Immature natural killer cell (primary cell): ENCODE measurements at regions not wholly inside any gene's neighbourhood (a gene's known extent, or its start where the extent isn't known, plus 50 kb on each side); places are given as distances from the start of the nearest gene placed in this dataset.
"Not testable (repeated sequence)": the region's sequence is repeated elsewhere in the genome, so short reads cannot be mapped to it uniquely, and the experiment has no call there.

Source experiments
- DNase-seq, 3 donors: peaks; one replicate each; pipeline ENCODE4 v3.0.0; 2022; ENCODE audit warnings: mixed read lengths in 1 of 3
- H3K27ac Mint-ChIP-seq, 6 donors: one replicate each; pipeline ENCODE4 v1.8.0; 2020; ENCODE audit warnings: mixed read lengths in 6 of 6, mild to moderate bottlenecking in 5 of 6, inconsistent platforms in 4 of 6, moderate library complexity in 3 of 6
- H3K27me3 Mint-ChIP-seq, 3 donors: one replicate each; pipeline ENCODE4 v1.8.0; 2020 to 2021; ENCODE audit warnings: low read depth in 3 of 3, mild to moderate bottlenecking in 3 of 3, mixed read lengths in 3 of 3, moderate library complexity in 3 of 3, inconsistent platforms in 1 of 3
- H3K36me3 Mint-ChIP-seq, 3 donors: one replicate each; pipeline ENCODE4 v1.8.0; 2020; ENCODE audit warnings: mixed read lengths in 3 of 3, inconsistent platforms in 2 of 3, mild to moderate bottlenecking in 2 of 3
- H3K4me1 Mint-ChIP-seq, 2 donors: one replicate each; pipeline ENCODE4 v1.8.0; 2020; ENCODE audit warnings: inconsistent platforms in 2 of 2, mild to moderate bottlenecking in 2 of 2, mixed read lengths in 2 of 2, moderate library complexity in 1 of 2
- H3K4me3 Mint-ChIP-seq, 5 donors: one replicate each; pipeline ENCODE4 v1.8.0; 2020; ENCODE audit warnings: mild to moderate bottlenecking in 5 of 5, mixed read lengths in 5 of 5, inconsistent platforms in 3 of 5, moderate library complexity in 3 of 5
- H3K9me3 Mint-ChIP-seq, 6 donors: one replicate each; pipeline ENCODE4 v1.8.0; 2020; ENCODE audit warnings: mild to moderate bottlenecking in 6 of 6, mixed read lengths in 6 of 6, inconsistent platforms in 4 of 6, moderate library complexity in 3 of 6

- H3K4me3 Mint-ChIP-seq = no peak overlapping the region
- no peak for DNase-seq
- no peaks in the 10 kb centered on the region for H3K4me1 Mint-ChIP-seq
- no peak overlapping the region for H3K27ac Mint-ChIP-seq
- H3K9me3 Mint-ChIP-seq = peaks cover 0 to 3% (median 0%) of the 10 kb centered on the region in 6 donors
- H3K36me3 Mint-ChIP-seq = no peaks in the 10 kb centered on the region
- H3K27me3 Mint-ChIP-seq = peaks cover 4 to 8% (median 6%) of the 10 kb centered on the region in 3 donors
These were observed 59.9 kb downstream of the MINAR1 start for GRCh38 chr15:79492065-79492464.

- peaks cover 4 to 7% (median 4%) of the 10 kb centered on the region in 3 donors for H3K27me3 Mint-ChIP-seq
- no peak overlapping the region for H3K27ac Mint-ChIP-seq
- H3K4me1 Mint-ChIP-seq = no peaks in the 10 kb centered on the region
- no peaks in the 10 kb centered on the region for H3K36me3 Mint-ChIP-seq
- DNase-seq = no peak
- H3K9me3 Mint-ChIP-seq = peaks cover 0 to 3% (median 0%) of the 10 kb centered on the region in 6 donors
- no peak overlapping the region for H3K4me3 Mint-ChIP-seq
These were observed 62.3 kb downstream of the MINAR1 start for GRCh38 chr15:79494384-79494909.

DNA sequence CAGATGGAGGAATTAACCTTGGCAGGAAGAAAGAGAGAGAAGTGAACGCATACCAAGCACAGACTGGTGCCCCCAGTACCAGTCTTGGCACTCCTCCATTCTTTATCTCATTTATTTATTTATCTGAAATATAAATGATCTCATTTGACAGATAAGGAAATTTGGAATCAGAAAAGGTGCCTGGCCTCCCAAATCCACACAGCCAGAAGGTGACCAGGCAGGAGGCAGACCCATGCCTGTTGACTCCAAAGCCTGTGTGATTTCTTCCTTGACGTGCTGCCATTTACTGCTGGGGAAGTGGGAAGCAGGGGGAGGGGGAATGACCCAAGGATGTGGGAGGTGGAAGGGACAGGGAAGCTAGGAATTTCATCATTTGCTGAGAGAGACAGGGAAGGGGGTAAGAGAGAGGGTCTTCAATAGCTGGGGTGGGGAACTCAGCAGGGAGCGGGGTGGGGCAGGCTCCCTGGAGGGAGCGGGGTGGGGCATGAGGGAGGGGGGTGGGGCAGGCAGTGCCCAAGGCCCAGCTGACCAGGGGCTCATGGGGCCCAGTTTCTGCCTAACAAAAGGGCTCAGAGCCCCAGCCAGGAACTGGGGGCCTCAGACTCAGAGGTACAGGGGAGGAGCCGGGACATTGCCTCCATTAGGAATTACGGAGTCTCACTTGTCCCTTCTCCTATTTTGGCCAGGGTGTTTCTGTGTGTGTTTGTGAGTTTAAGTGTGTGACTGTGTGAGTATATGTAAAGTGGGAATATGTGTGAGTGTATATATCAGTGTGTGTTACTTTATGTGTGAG lies 63.0 kb downstream of the MINAR1 start:
- DNase-seq = no peak
- Mint-ChIP-seq H3K9me3 (peaks cover 0 to 3% (median 0%) of the 10 kb centered on the region in 6 donors), H3K27me3 (peaks cover 4 to 7% (median 4%) of the 10 kb centered on the region in 3 donors), H3K27ac (no peak overlapping the region), H3K36me3 (no peaks in the 10 kb centered on the region), H3K4me3 (no peak overlapping the region), H3K4me1 (no peaks in the 10 kb centered on the region)

DNA sequence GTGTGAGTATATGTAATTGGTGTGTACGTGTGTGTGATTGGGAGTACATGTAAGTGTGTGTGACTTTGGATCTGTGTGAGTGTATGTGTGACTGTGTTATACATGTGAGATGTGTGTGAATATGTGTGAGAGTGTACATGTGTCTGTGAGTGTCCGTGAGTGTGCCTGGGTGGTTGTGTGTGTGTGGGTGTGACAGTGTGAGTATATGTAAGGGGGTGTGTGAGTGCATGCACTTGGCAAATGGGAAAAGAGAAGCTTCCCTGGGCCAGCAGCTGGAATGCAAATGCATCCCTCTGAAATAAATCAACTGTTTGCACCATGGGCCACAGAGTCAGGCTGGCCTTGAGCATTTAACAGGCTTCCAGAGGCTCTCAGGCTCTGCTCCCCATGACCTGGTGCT lies 63.6 kb downstream of the MINAR1 start:
- Mint-ChIP-seq H3K4me1 (no peaks in the 10 kb centered on the region), H3K36me3 (no peaks in the 10 kb centered on the region), H3K27me3 (peaks cover 2 to 7% (median 4%) of the 10 kb centered on the region in 3 donors), H3K9me3 (peaks cover 0 to 3% (median 0%) of the 10 kb centered on the region in 6 donors), H3K27ac (no peak overlapping the region), H3K4me3 (no peak overlapping the region)
- DNase-seq = no peak

DNA sequence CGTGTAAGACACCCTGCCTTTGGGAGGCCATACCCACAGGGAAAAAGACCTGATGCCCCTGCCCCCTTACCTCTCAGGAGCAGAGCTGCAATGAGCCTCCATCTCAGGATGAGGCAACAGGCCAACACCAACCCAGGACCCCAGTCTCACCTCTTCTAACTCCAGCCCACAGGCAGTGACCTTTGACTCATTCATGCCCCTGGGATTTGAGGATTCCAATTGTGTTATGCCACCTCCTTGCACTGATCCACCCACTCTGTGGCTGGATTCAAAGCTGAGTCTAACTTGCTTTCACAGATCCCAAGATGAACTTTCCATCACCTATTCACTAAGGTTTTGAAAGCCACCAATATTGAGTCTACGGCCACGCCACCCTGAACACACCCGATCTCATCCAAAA lies 64.7 kb downstream of the MINAR1 start:
- H3K4me1 Mint-ChIP-seq = no peaks in the 10 kb centered on the region

DNA sequence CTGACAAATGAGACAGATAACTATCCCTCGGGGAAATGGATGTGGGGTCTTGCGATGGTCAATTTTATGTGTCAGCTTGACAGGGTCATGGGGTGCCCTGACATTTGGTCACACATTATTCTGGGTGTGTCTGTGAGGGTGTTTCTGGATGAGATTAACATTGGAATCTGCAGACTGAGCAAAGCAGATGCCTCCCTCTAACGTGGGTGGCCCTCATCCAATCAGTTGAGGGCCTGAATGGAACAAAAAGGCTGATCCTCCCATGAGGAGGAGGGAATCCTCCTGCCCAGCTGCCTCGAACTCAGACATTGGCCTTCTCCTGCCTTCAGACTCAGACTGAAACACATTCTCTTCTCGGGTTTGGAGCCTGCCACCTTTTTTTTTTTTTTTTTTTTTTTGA lies 69.0 kb downstream of the MINAR1 start:
- Mint-ChIP-seq H3K4me1 (no peaks in the 10 kb centered on the region), H3K27ac (no peak overlapping the region), H3K27me3 (peaks cover 0 to 4% (median 2%) of the 10 kb centered on the region in 3 donors), H3K36me3 (no peaks in the 10 kb centered on the region), H3K9me3 (no peaks in the 10 kb centered on the region), H3K4me3 (no peak overlapping the region)
- no peak for DNase-seq

More for the DNA sequence above, 64.7 kb downstream of the MINAR1 start:
- no peak overlapping the region for H3K27ac Mint-ChIP-seq
- H3K9me3 Mint-ChIP-seq = peaks cover 0 to 3% (median 0%) of the 10 kb centered on the region in 6 donors
- no peak overlapping the region for H3K4me3 Mint-ChIP-seq
- no peak for DNase-seq
- H3K36me3 Mint-ChIP-seq = no peaks in the 10 kb centered on the region
- H3K27me3 Mint-ChIP-seq = peaks cover 2 to 7% (median 4%) of the 10 kb centered on the region in 3 donors

GRCh38 chr15:79505956-79506355 lies 73.8 kb downstream of the MINAR1 start:
- no peak overlapping the region for H3K4me3 Mint-ChIP-seq
- no peak for DNase-seq
- no peak overlapping the region for H3K27ac Mint-ChIP-seq
- H3K36me3 Mint-ChIP-seq = no peaks in the 10 kb centered on the region
- no peaks in the 10 kb centered on the region for H3K4me1 Mint-ChIP-seq
- H3K27me3 Mint-ChIP-seq = peaks cover 0 to 1% (median 0%) of the 10 kb centered on the region in 3 donors
- H3K9me3 Mint-ChIP-seq = no peaks in the 10 kb centered on the region

- not testable (repeated sequence) for H3K4me3 Mint-ChIP-seq, H3K27ac Mint-ChIP-seq, H3K9me3 Mint-ChIP-seq, H3K27me3 Mint-ChIP-seq, H3K36me3 Mint-ChIP-seq, DNase-seq, H3K4me1 Mint-ChIP-seq
These were observed 80.7 kb downstream of the MINAR1 start for GRCh38 chr15:79512844-79513243.

GRCh38 chr15:79513417-79513816 lies 81.3 kb downstream of the MINAR1 start:
- Mint-ChIP-seq H3K36me3 (no peaks in the 10 kb centered on the region), H3K4me3 (no peak overlapping the region), H3K4me1 (no peaks in the 10 kb centered on the region), H3K27ac (no peak overlapping the region), H3K27me3 (peaks cover 0 to 7% (median 5%) of the 10 kb centered on the region in 3 donors), H3K9me3 (peaks cover 0 to 1% (median 0%) of the 10 kb centered on the region in 6 donors)
- no peak for DNase-seq

GRCh38 chr15:79513940-79514339 lies 81.8 kb downstream of the MINAR1 start:
- no peaks in the 10 kb centered on the region for H3K36me3 Mint-ChIP-seq
- no peaks in the 10 kb centered on the region for H3K4me1 Mint-ChIP-seq
- H3K9me3 Mint-ChIP-seq = peaks cover 0 to 1% (median 0%) of the 10 kb centered on the region in 6 donors
- no peak for DNase-seq
- no peak overlapping the region for H3K27ac Mint-ChIP-seq
- H3K27me3 Mint-ChIP-seq = peaks cover 0 to 8% (median 7%) of the 10 kb centered on the region in 3 donors
- no peak overlapping the region for H3K4me3 Mint-ChIP-seq

- no peak overlapping the region for H3K27ac Mint-ChIP-seq
- H3K4me1 Mint-ChIP-seq = no peaks in the 10 kb centered on the region
- DNase-seq = no peak
- H3K9me3 Mint-ChIP-seq = peaks cover 0 to 1% (median 0%) of the 10 kb centered on the region in 6 donors
- H3K27me3 Mint-ChIP-seq = peaks cover 0 to 9% (median 7%) of the 10 kb centered on the region in 3 donors
- H3K36me3 Mint-ChIP-seq = no peaks in the 10 kb centered on the region
- no peak overlapping the region for H3K4me3 Mint-ChIP-seq
These were observed 83.3 kb downstream of the MINAR1 start for GRCh38 chr15:79515300-79516027.

GRCh38 chr15:79516155-79516554 lies 84.0 kb downstream of the MINAR1 start:
- Mint-ChIP-seq H3K27me3 (peaks cover 0 to 9% (median 9%) of the 10 kb centered on the region in 3 donors), H3K36me3 (no peaks in the 10 kb centered on the region), H3K9me3 (peaks cover 0 to 1% (median 0%) of the 10 kb centered on the region in 6 donors), H3K27ac (no peak overlapping the region), H3K4me1 (no peaks in the 10 kb centered on the region), H3K4me3 (no peak overlapping the region)
- no peak for DNase-seq

DNA sequence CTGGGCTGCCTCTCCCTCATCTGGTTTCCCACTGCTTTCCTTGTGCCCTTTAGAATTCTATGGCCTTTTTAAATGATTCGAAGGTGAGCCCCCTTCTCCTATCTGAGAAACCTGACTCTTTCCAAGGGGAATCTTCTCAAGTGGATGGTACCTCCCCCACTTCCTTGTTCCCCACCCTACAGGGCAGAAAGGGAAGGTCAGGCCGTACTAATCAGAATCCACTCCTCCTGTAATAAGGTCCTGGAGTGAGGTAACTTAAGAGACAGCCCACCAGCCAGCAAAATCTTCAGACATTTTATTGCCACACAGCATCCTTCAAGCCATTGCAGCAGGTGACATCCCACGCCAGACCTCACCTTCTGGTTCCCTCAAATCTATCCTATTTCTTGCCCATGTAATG lies 84.5 kb downstream of the MINAR1 start:
- Mint-ChIP-seq H3K27me3 (peaks cover 0 to 9% (median 9%) of the 10 kb centered on the region in 3 donors), H3K36me3 (no peaks in the 10 kb centered on the region), H3K27ac (no peak overlapping the region), H3K4me1 (no peaks in the 10 kb centered on the region), H3K4me3 (no peak overlapping the region), H3K9me3 (peaks cover 0 to 1% (median 0%) of the 10 kb centered on the region in 6 donors)
- no peak for DNase-seq

GRCh38 chr15:79519628-79520027 lies 87.5 kb downstream of the MINAR1 start:
- Mint-ChIP-seq H3K9me3 (peaks cover 0 to 2% (median 0%) of the 10 kb centered on the region in 6 donors), H3K36me3 (no peaks in the 10 kb centered on the region), H3K4me1 (no peaks in the 10 kb centered on the region), H3K4me3 (no peak overlapping the region), H3K27me3 (peaks cover 2 to 7% (median 7%) of the 10 kb centered on the region in 3 donors), H3K27ac (no peak overlapping the region)
- no peak for DNase-seq
